Spleen (tissue), 11 donors: ENCODE measurements at regions not wholly inside any gene's neighbourhood (a gene's known extent, or its start where the extent isn't known, plus 50 kb on each side); places are given as distances from the start of the nearest gene placed in this dataset.
"Not testable (repeated sequence)": the region's sequence is repeated elsewhere in the genome, so short reads cannot be mapped to it uniquely, and the experiment has no call there.

Source experiments
- DNase-seq: peaks from one replicate; pipeline ENCODE4 v3.0.0-alpha.2; 2020
- H3K27ac ChIP-seq, 8 donors: fragments of 200-600 bp; sonication (generic) in 7 of 8; 1 replicate in 4 of 8; 2 replicates in 4 of 8; pipeline versions ENCODE4 v1.5.0 to v1.8.0; 2016 to 2021; ENCODE audit warnings: inconsistent platforms in 4 of 8, mild to moderate bottlenecking in 4 of 8, moderate library complexity in 1 of 8
- H3K27me3 ChIP-seq, 7 donors: fragments of 200-600 bp; sonication (generic) in 6 of 7; replicated peaks in 1 of 7; 1 replicate in 4 of 7; 2 replicates in 3 of 7; pipeline versions ENCODE4 v1.5.0 to v1.8.0; 2016 to 2021; ENCODE audit warnings: inconsistent platforms in 3 of 7, mild to moderate bottlenecking in 1 of 7
- H3K36me3 ChIP-seq, 6 donors: fragments of 200-600 bp; sonication (generic) in 5 of 6; 1 replicate in 4 of 6; 2 replicates in 2 of 6; pipeline versions ENCODE4 v1.5.0 to v1.8.0; 2016 to 2021; ENCODE audit warnings: inconsistent platforms in 2 of 6
- H3K4me1 ChIP-seq, 6 donors: fragments of 200-600 bp; sonication (generic) in 5 of 6; 1 replicate in 3 of 6; 2 replicates in 3 of 6; pipeline versions ENCODE4 v1.5.0 to v1.8.0; 2016 to 2021; ENCODE audit warnings: inconsistent platforms in 3 of 6
- H3K4me3 ChIP-seq, 8 donors: fragments of 200-600 bp; sonication (generic) in 7 of 8; 1 replicate in 4 of 8; 2 replicates in 4 of 8; pipeline versions ENCODE4 v1.5.0 to v1.8.0; 2016 to 2021; ENCODE audit warnings: inconsistent platforms in 4 of 8, mild to moderate bottlenecking in 4 of 8, moderate library complexity in 2 of 8
- H3K9me3 ChIP-seq, 8 donors: fragments of 200-600 bp; sonication (generic) in 7 of 8; 1 replicate in 4 of 8; 2 replicates in 4 of 8; pipeline versions ENCODE4 v1.5.0 to v1.8.0; 2016 to 2021; ENCODE audit warnings: inconsistent platforms in 4 of 8
- POLR2A ChIP-seq, 3 donors: fragments of 450-650 bp; IDR thresholded peaks; one replicate each; pipeline ENCODE4 v1.5.1; 2017; ENCODE audit warnings: antibody characterized with exemption in 3 of 3, mild to moderate bottlenecking in 1 of 3
- POLR2AphosphoS5 ChIP-seq, 3 donors: sonication (generic); formaldehyde crosslinking; IDR thresholded peaks; one replicate each; pipeline ENCODE4 v1.5.1; 2017; ENCODE audit warnings: antibody characterized with exemption in 3 of 3
- WGBS, 5 donors: extraction: QIAGEN DNeasy Blood & Tissue Kit in 3 of 5; methylation state at CpG; one replicate each; pipeline versions ENCODE4 v1.1.5 to v1.1.7; 2013 to 2018; 5-methylcytosine and 5-hydroxymethylcytosine counted together
- intact Hi-C: fragments of 100-400 bp; cut with DNase I; formaldehyde crosslinking; loops from one replicate; pipeline ENCODE4 v1.15.0; 2023; ENCODE audit warnings: low total_unique reads
- TF ChIP-seq, protein P1 (sequence below), 11 experiments: fragments of 200-600 bp in 7 of 11; fragments of 450-650 bp in 4 of 11; sonication (generic) in 4 of 11; IDR thresholded peaks in 8 of 11; conservative IDR thresholded peaks in 3 of 11; 1 replicate in 7 of 11; 2 replicates in 4 of 11; pipeline versions ENCODE4 v1.4.0 to v1.8.0; 2016 to 2021; ENCODE audit warnings: antibody characterized with exemption in 11 of 11, inconsistent platforms in 4 of 11, mild to moderate bottlenecking in 1 of 11
- donor health status: healthy with polysubstance abuse.
- donor health status: DM: no; HTN: no; CAD: no; lungs with moderate emphysema.
- donor health status: DM: no; HTN: no; CAD: no.
- donor health status: Bipolar disorder and iron deficiency.
- donor health status: healthy.
- donor health status: DM: no; HTN: no; CAD: no.
- donor health status: DM: yes; HTN: yes; CAD: no.

DNA sequence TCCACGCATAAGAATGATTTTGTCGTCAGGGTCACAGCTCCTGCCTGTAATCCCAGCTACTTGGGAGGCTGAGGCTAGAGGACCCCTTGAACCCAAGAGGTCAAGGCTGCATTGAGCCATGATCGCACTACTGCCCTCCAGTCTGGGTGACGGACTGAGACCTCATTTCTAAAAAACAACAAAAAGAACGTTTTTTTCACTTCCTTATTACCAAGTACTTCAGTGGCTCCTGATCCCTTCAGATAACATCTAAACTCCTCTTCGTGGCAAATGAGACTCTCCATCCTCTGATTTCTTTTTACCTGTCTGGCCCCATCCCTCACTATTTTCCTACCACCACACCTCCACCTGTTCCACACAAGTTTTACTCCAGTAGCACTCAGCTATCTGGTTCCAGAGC lies 105.4 kb upstream of the TLK1 start:
- intact Hi-C loops = no loop called here
- TF ChIP-seq, protein P1, sequence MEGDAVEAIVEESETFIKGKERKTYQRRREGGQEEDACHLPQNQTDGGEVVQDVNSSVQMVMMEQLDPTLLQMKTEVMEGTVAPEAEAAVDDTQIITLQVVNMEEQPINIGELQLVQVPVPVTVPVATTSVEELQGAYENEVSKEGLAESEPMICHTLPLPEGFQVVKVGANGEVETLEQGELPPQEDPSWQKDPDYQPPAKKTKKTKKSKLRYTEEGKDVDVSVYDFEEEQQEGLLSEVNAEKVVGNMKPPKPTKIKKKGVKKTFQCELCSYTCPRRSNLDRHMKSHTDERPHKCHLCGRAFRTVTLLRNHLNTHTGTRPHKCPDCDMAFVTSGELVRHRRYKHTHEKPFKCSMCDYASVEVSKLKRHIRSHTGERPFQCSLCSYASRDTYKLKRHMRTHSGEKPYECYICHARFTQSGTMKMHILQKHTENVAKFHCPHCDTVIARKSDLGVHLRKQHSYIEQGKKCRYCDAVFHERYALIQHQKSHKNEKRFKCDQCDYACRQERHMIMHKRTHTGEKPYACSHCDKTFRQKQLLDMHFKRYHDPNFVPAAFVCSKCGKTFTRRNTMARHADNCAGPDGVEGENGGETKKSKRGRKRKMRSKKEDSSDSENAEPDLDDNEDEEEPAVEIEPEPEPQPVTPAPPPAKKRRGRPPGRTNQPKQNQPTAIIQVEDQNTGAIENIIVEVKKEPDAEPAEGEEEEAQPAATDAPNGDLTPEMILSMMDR (IDR thresholded peaks at IDR 0.05 in 8 of 11, conservative IDR thresholded peaks at IDR 0.05 in 3 of 11) = no peak
- TF ChIP-seq POLR2A (IDR thresholded peaks at IDR 0.05) (no peak), POLR2AphosphoS5 (IDR thresholded peaks at IDR 0.05) (no peak)
- Histone ChIP-seq H3K36me3 (no peaks in the 10 kb centered on the region), H3K4me1 (peaks cover 0 to 10% (median 0%) of the 10 kb centered on the region in 6 donors), H3K27ac (no peak overlapping the region), H3K9me3 (no peaks in the 10 kb centered on the region), H3K27me3 (no peaks in the 10 kb centered on the region), H3K4me3 (no peak overlapping the region)
- DNase-seq = no peak
- 43 to 55% (median 45%) methylated on average over 6 of the region's 6 CpGs for WGBS, 5 donors

DNA sequence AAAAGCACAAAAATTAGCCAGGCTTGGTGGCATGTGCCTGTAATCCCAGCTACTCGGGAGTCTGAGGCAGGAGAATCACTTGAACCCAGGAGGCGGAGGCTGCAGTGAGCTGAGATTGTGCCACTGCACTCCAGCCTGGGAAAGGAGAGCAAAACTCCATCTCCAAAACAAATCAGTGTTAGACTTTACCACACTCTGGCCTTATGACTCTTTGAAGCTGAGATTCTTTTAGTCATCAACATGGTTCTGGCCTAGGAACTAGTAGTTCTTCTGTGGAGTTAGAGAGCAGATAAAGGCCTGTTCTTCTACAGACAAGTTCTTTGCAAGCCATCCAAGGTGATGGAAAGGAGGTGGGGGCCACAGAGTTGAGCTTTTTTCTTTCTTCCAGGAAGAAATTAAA lies 100.8 kb upstream of the TLK1 start:
- WGBS, 5 donors = 89 to 100% (median 95%) methylated on average over 2 of the region's 2 CpGs
- DNase-seq, intact Hi-C loops: not testable (repeated sequence)

DNA sequence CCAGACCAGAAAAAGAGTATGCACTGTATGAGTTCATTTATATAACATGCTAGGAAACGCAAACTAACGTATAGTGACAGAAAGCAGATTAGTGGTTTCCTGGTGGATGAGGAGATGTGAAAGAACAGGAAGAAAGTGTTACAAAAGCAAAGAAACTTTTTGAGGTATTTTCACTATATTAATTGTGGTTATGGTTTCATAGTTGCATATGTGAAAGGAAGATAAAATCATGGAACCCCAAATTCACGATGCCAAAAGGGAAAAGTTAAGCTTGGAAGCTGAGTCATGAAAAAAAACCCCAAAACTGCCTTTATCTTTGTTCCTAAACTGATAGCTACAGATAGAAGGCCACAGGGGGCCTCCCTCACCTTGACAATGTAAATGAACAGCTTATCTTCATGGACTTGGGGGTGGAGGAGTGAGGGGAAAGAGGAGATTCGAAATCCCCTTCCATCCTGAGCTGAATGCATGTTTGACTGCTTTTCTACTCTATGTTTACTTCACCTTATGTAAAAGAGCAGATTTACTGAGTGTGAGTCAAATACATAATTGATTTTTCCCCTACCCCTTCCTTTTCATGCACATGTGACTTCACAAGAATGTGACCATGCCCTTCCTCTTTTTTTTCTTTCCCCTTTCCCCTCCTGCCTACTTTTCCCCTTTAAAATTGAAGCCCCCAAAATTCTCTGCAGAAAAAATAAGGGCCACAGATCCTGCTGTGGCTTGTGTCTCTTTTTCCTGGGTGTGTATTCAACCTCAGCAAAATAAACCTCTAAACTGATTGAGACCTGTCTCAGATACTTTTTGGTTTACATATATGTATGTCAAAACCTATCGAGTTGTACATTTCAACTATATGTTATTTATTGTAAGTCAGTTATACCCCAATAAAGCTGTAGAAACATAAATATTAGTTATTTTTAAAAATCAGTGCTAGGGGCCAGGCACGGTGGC lies 100.1 kb upstream of the TLK1 start:
- peaks cover 0 to 15% (median 11%) of the 10 kb centered on the region in 6 donors for H3K4me1 ChIP-seq

More for the DNA sequence above, 100.8 kb upstream of the TLK1 start:
- not testable (repeated sequence) for H3K4me3 ChIP-seq, H3K9me3 ChIP-seq, H3K27me3 ChIP-seq, H3K36me3 ChIP-seq, H3K27ac ChIP-seq
- H3K4me1 ChIP-seq = peaks cover 0 to 23% (median 11%) of the 10 kb centered on the region in 6 donors

DNA sequence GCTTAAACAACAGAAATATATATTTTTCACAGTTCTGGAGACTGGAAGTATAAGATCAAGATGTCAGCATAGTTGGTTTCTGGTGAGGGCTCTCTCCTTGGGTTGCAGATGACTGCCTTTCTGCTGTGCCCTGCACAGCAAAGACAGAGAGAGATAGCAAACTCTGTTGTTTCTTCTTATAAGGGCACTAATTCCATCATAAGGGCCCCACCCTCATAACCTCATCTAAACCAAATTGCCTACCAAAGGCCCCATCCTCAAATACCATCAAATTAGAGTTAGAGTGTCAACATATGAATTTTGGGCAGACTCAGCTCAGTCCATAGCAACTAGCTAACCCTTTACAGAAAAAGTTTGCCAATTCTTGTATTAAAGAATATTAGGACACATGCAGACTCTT lies 94.0 kb upstream of the TLK1 start:
- H3K4me1 ChIP-seq = peaks cover 0 to under 1% (median under 1%) of the 10 kb centered on the region in 6 donors
- no peak for DNase-seq
- no peak overlapping the region for H3K27ac ChIP-seq
- H3K36me3 ChIP-seq = no peaks in the 10 kb centered on the region
- H3K4me3 ChIP-seq = no peak overlapping the region
- intact Hi-C loops = no loop called here
- TF ChIP-seq, protein P1 (IDR thresholded peaks at IDR 0.05 in 8 of 11, conservative IDR thresholded peaks at IDR 0.05 in 3 of 11) = no peak
- no peak for TF ChIP-seq POLR2AphosphoS5 (IDR thresholded peaks at IDR 0.05)
- TF ChIP-seq POLR2A (IDR thresholded peaks at IDR 0.05) = no peak
- H3K9me3 ChIP-seq = peaks cover 0 to 12% (median 8%) of the 10 kb centered on the region in 8 donors
- H3K27me3 ChIP-seq = no peaks in the 10 kb centered on the region

More for the DNA sequence above, 100.1 kb upstream of the TLK1 start:
- H3K27ac ChIP-seq = peak overlapping the region in 4 of 8 donors; percentile 15 to 47 (median 31)
- H3K9me3 ChIP-seq = no peaks in the 10 kb centered on the region
- H3K36me3 ChIP-seq = no peaks in the 10 kb centered on the region
- WGBS, 5 donors = 34 to 48% (median 35%) methylated on average over 6 of the region's 6 CpGs
- DNase-seq = no peak
- no peaks in the 10 kb centered on the region for H3K27me3 ChIP-seq
- TF ChIP-seq POLR2AphosphoS5 (IDR thresholded peaks at IDR 0.05) = no peak
- TF ChIP-seq, protein P1 (IDR thresholded peaks at IDR 0.05 in 8 of 11, conservative IDR thresholded peaks at IDR 0.05 in 3 of 11) = no peak
- TF ChIP-seq POLR2A (IDR thresholded peaks at IDR 0.05) = no peak
- intact Hi-C loops = no loop called here
- H3K4me3 ChIP-seq = no peak overlapping the region
